ENCODE measurements at regions not wholly inside any gene's neighbourhood (a gene's known extent, or its start where the extent isn't known, plus 50 kb on each side); places are given as distances from the start of the nearest gene placed in this dataset.
A peak's percentile ranks its signal among the peaks of the same experiment; 100 is the strongest.

DNA sequence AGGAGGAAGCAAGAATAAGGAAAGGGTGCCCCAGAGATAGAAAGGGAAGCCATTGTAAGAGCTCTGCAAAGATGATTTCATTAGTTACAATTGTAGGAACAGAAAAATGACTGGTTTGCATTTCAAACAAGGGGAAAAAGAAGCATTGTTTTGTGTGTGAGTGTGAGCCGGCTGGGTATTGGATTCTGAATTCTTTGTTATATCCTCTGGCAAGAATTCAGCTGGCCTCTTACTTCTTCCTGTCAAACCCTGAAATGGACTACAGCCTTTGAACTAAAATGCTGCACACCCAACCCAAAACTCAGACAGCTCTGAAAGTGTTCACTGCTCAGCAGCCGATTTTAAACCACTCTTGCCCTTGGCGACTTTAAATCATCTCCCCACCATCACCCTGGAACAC, 461.3 kb downstream of the PMP22 start:
- no peak for DNase-seq

DNA sequence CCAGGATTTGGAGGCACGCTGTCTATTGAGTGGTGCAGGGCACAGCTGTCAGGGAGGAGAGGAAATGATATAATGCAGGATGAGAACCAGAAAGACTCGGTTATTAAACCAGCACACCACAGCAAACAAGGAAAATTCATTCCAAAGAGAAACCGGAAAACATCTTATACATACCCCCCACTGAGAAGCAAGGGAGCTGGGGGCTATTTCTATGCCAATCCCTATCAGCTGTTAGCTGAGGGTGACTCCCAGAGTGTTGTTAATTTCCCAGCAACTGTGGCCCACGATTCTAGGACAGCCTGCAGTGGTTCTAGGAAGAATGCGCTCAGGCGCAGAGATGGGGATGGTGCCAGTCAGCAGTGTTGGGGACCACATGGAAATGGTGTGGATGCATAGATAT, 467.3 kb downstream of the PMP22 start:
- DNase-seq, result no peak

GRCh38 chr17:14797021-14797420, 468.1 kb downstream of the PMP22 start:
- DNase-seq, result no peak

DNA sequence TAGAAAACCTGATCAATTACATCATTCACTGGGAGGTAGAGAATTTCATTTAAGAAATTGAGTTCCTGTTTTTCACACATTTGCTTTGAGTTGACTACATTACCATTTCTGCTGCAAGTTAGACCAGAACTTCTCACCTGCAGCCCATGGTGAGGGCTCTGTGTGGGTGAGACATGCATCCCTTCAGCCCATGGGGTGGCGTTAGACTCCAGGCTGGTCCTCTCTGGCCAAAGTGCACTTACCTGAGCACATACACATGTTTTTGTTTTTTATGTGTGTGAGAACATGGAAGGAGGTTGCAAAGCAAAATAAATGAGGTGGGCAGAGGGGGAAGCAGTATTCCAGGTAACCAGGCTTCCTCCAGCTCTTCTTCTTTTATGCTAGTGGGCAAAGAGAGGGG, 470.2 kb downstream of the PMP22 start:
- DNase-seq, result no peak

GRCh38 chr17:14793237-14793636, 471.9 kb downstream of the PMP22 start:
- no peak for DNase-seq

- DNase-seq, result no peak
Measured at GRCh38 chr17:14792746-14793145, 472.4 kb downstream of the PMP22 start.

GRCh38 chr17:14791221-14791620, 473.9 kb downstream of the PMP22 start:
- no peak for DNase-seq

GRCh38 chr17:14790521-14790920, 474.6 kb downstream of the PMP22 start:
- DNase-seq, result no peak

DNA sequence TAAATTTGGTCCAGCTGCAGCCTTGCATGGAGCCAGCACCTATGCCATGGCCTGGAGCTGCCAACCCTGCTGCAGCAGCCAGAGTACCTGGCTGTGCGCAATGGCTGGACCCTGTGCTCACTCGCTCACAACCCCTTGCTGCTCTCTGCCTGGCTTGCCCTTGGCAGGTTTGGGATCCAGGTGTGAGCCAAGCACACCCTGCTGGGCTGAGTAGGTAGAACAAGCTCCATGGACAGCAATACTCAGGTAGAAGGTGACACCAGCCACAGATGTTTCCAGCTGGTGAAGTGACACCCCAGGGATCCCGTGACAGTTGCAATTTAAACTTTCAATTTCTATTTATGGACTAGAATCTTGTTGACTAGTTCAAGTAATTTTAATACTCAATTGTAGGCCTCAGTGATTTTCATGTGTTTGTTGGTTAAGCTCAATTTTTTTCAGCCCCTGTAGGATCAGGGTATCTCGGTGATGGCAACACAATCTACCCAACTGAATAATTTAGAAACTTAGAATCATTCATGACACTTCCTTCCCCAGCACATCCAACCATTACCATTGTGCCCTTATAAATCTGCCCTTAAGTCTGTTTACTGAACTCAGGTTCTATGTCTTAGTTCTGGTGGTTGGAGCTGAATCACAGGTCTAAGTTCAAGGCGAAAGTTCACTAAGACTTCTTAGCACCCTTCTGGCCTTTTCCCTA, 480.0 kb downstream of the PMP22 start:
- DNase-seq, result peak in 1 of 4 experiments; percentile 12

GRCh38 chr17:14781123-14781522, 480.2 kb downstream of the HS3ST3B1 start:
- no peak for DNase-seq

DNA sequence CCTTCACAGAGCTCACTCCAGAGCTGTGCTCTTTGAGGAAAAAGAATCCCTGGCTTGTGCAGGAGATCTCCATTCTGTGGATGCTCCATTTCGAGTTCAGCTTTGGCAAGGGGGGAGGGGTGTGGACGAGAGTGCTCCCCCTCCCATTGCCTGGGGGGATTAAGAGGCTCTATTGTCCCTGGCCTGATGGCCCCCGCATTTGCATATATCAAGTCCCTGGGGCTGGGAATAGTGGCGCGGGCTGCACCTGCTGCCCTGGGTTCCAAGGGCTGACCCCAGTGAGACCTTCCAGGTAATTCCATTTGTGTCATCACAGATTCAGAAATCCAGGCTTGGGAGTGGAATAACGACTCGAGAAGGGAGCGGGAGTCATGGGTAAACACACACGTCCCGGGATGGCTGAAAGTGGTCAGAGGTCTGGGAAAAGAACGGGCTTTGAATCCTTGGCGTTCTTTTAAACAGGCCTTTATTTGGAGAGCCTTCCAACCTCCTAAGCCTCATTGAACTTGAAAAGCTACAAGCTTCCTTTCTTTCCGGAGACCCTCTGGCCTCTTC, 479.3 kb downstream of the HS3ST3B1 start:
- no peak for DNase-seq

- no peak for DNase-seq
Measured at GRCh38 chr17:14779241-14779640, 478.4 kb downstream of the HS3ST3B1 start.

DNA sequence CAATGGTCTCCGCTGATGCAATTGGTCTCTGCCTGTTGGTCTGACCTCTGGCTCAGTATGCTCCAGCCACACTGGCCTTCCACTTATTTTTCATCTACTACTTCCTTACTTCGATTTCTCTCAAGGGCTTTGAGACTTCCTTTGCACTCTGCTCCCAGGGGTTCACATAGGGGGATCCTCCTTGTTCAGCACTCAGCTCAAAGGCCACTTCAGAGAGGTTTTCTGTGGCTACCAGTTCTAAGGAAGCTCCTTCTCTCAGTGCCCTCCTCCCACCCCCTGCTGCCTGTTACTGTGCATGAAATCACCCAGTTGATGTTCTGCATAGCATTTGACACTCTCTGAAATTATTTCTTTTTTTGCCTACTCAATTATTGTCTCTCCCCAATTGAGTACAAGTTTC, 476.4 kb downstream of the HS3ST3B1 start:
- DNase-seq, result no peak

DNA sequence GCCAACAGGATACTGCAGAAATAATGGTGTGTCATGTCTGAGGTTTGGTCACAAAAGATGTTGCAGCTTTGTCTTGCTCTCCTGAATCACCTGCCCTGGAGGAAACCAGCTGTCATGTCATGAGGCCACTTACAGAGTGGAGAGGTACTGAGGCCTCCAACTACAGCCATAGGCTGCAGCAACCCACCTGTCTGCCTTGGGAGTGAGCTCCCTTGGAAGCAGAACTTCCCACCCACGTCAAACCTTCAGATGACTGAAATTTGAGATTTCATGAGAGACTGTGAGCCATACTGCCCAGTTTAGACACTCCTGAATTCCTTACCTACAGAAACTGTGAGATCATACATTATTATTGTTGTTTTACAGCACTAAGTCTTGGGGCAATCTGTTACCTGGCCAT, 475.9 kb downstream of the HS3ST3B1 start:
- no peak for DNase-seq

- DNase-seq, result no peak
Measured at GRCh38 chr17:14775731-14776492, 475.0 kb downstream of the HS3ST3B1 start.

DNA sequence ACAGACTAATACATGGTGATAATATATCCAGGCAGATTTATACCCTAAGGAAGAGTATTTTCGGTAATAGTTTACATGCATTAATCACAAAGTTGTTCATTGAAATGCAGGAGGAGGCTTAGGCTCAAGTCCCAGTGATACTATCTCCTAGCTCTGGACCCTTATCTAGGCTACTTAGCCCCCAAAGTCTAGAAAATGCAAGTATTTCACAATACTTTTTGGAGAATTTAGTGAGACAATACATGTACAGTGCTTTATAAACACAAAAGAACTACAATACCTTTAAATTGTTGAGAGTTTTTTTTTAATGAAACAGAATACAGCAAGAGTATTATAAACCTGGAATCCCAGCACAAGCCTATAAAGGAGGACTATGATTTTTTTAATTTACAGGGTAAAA, 473.9 kb downstream of the HS3ST3B1 start:
- no peak for DNase-seq

DNA sequence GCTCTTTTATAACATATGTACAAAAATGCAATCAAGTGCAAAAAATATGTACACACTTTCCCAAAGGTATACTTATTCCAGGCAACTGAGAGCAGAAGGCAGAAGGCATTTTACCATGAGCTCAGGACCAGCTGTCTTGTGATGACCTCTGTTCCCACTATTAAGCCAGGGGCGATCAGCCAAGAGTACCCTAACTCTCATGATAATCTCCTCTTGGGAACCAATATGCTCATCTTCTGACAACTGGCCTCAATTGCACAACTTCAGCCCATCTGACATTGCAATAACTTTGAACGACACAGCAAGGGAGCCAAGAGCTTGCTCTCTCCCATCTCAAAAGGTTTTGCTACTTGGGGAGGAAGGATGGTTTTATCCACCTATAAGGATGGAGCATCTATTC, 471.9 kb downstream of the HS3ST3B1 start:
- no peak for DNase-seq

GRCh38 chr17:14771543-14771942, 470.7 kb downstream of the HS3ST3B1 start:
- no peak for DNase-seq

- DNase-seq, result no peak
Measured at GRCh38 chr17:14768923-14769322, 468.0 kb downstream of the HS3ST3B1 start.

DNA sequence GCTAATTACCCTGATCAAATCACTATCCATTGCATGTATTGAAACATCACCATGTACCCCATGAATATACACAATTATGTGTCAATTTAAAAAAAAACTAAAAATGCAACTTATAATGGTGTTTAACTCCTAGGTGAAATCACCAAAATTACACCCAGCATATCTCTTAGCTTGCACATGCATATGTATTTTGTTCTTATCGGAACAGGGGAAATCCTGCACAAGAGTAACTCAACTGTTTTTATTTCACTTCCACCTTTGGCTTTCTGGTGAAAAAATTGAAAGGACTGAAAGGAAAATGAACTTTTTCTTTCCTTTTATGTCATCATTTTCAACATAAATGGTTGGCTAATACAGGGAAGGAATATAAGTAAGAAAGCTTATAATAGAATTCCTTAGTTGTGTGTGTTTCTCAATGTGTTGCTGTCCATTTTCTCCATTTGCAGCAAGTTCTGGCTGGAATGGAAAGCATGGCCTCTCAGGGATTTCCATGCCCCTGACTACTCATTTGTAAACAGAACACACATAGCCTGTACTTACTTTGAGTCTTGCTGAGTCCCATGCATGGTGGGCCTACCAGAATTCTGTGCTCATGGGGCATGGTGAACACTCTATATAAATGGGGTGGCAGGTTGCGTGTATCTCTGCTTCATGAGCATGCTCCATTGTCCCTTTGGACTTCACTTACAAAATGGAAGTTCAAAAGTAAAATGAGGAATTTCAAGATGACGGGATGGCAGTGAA, 462.0 kb downstream of the HS3ST3B1 start:
- no peak for DNase-seq

GRCh38 chr17:14760719-14761411, 460.0 kb downstream of the HS3ST3B1 start:
- no peak for DNase-seq

DNA sequence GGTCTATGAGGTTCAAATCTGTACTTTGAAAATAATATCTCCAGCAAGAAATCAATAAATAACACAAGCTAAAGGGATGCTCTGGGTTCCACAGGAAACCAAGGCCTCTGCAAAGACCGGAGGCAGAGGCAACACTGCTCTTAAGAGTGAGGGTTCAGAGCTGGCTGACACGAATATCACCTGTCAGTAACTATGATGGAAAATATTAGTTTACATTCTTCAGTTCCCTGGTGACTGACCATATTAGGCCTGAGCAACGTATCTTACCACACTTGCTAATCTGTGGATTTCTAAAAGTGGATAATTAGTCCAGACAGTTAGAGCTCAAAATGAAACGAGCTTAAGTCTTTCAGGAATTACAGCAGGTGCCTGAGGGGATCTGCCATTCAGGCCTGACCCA, 459.3 kb downstream of the HS3ST3B1 start:
- no peak for DNase-seq

- no peak for DNase-seq
Measured at GRCh38 chr17:14759325-14759724, 458.4 kb downstream of the HS3ST3B1 start.
